HG02588 (cell line): ENCODE measurements at regions not wholly inside any gene's neighbourhood (a gene's known extent, or its start where the extent isn't known, plus 50 kb on each side); places are given as distances from the start of the nearest gene placed in this dataset.
"Not testable (repeated sequence)": the region's sequence is repeated elsewhere in the genome, so short reads cannot be mapped to it uniquely, and the experiment has no call there.

Source experiments
- ATAC-seq: cut with Tn5 transposase; IDR thresholded peaks from one replicate; pipeline ENCODE4 v1.9.1; 2021; ENCODE audit warnings: mild to moderate bottlenecking, moderate library complexity; ENCODE audit not compliant: unreplicated experiment

DNA sequence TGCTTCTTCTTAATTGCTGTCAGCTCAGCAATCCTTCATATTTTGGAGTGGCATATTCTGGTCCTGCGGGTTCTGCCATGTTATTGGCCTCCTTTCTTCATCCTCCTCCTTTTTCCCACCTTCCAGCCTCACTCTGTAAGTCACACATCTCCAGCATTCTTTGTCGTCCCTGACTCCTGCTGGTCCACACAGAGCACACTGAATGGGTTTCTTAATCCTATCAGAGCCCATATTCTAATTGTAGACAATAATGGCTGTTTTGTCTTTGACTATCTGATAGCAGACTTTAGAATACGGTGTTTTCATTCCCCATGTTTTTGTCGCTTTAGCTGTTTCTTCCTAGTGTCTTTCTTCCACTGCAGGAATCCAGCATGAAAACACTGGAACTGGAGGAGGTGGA lies 389.6 kb downstream of the REEP3 start:
- no peak for ATAC-seq

DNA sequence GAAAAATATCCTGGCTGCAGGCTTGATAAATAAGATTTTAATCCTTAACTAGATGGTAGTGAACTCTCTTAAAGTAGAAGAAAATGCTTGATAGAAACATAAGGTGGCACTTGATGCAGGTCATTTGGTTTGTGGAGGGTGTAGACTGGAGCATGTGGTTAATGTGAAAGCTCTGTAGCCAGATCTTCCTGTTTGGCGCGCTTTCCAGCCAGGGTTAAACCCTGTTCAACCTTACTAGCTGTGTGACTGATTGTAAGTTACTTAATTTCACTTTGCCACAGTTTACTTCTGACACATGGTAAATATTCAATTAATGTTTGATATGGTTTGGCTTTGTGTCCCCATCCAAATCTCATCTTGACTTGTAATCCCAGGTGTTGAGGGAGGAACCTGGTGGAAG lies 394.0 kb downstream of the REEP3 start:
- no peak for ATAC-seq

DNA sequence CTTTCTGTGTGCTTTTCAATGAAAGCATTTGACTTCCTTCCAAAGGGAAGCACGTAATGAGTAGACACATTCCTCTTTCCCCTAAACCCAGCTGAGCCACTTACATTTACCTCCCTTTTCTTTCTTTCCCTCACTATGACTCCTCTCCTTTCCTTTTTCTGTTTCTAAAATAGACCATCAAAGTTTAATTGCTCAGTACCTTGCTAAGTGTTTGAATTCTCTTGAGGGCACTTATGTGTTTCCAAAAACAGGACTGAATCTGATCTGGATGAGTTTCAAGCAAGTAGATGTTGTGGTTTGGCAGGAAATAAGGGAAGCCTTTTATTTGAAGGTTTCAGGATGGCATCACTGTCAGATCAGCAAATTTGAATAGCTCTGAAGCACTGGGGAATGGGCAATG lies 396.2 kb downstream of the REEP3 start:
- no peak for ATAC-seq

DNA sequence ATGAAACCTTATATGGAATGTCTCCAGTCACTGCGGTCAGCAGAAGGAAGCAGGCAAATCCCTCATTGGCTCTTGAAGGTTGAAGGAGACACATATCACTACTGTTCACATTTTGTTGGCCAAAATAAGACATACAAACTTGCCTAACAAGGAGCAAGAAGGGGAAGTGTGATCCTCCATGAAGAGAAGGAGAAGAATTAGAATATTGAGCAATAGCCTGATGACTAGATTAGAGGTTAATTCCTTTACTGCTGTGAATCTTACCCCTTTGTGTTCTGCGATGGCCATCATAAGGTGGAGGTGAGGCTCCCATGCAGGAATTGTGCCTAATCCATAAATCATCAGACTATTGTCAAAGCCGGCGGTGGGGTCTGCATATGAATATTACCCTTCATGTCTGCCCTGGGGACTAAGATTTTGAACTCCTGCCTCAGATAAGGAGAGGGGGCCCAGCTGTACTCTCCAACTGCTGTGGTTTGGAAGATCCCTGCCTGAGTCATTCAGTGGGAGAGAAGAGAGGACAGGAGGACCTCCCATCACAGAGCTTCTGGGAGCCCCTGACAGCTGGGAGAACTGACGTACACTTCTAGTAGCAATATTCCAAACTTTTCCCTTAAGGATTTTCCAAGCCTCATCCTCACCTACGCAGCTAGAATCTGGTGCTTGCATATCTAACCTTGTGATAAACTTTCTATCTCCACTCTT lies 398.5 kb downstream of the REEP3 start:
- ATAC-seq: no peak

DNA sequence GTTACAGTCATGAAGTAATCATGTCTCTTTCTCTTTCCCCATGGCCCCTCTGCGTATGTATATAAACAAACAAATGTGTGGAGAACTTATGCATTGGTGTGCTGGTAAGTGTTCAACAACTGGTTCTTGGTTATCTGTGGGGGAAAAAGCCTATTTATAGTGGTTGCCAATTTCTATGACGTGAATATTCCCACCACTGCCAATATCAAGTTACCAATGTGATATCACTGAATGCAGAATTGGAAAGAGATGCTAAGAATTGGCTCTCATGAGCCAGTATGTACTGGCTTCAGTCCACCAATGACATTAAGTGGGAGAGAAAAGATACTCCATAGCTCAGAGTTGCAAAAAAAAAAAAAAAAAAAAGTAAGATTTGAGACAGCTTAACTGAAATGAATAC lies 399.7 kb downstream of the REEP3 start:
- no peak for ATAC-seq

DNA sequence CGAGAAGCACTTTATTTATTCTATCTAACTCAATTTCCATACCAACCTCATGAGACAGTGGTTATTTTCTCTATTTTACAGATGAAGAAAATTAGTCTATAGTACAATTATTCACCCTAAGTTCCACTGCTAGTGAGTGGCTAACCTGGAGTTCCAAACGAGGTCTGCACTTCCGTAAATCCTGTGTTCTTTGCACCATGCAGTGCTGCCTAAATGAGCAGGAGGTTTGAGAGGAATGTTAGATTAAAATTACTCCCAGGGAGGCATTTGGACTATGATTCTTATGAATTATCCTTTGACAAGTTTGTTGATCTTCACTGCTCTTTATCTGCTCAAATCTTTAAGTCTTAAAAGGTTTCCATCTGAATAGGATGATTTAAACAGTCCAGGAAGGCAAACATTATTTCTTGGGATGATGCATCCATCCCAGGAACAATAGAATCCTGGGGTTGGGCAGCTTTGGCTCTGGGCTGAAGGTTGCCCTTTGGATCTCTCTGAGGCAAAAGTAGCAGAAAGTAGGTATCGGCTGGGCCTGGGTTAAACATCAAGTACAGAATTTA lies 400.8 kb downstream of the REEP3 start:
- no peak for ATAC-seq

DNA sequence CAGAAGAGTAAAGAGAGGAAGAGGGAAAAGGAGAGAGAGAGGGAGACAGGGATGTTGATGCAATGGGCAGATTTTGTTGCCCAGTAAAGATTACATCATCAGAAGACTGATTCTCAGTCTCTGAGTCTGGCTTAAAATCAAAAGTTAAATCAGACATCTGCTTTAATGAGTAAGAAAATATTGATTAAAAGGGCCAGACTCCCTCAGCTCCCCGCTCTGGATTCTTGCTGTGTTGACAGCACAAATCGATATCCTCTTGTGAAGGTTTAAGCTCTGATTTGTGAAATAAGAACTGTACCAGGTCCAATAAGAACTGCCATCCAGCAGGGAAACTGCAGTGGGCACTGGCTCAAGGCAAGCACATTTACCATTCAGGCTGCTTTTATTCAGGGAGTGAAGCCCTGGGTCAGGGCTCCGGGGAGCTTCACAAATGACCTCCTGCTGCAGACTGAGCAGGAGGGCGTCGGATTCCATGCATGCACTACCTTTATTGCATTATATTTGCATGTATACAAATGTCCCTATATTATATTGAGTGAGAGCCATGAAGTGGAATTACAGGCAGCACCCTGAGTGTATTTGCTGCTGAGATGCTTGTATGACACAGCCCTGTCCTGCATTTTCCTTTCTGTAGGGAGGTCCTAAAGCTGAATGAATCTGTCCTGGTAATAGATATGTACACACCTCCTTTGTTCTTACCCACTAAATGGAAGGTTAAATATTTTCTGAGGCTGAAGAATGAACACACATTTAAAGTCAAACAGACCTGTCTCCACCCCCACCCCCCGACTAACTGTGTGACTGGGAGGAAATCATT lies 401.5 kb downstream of the REEP3 start:
- no peak for ATAC-seq

DNA sequence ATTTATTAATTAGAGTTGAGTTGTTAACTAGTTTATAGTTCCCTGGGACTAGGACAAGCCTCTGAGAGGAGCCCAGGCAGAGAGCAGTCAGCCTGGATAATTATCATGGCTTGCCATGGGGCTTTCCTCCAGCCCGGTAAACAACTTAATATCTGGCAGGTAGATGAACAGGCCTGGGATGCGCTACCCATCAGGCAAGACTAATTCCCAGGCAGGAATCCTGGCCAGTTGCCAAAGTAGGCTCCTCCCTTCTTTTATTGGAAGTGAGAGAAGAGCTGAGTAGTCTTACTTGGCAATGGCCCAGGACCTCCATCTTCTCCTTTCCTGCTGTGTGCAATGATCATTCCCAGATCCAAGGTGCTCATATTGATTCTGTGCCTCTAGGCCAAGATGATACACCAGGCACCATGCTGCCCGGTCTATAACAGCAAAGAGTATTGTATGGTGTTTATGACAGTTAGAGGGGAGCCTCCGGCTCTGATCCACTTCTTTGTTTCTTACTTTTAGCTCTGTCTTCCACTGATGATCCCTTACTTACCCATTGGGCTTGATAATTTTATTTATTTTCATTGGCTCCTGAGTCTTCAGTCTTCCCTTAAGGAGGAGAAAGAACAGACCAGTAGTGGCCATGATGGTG lies 408.7 kb downstream of the REEP3 start:
- ATAC-seq: no peak

DNA sequence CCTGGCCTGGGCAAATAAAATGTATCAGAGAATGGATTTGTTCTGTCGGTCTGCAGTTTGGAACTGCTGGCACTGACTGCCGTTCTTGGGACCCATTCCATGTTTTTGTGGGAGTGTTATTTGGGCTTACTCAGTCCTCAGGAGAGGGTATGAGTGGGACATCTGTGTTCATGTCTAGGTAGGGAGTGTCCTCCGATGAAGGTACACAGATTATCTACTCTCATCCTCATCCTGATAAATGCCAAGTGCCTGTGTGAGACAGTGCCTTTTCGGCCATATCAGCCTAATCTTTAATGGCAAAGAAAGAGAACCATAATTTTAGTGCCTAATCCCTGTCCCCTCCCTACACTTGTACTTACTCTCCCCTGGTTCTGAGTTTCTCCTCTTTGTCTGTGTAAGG lies 409.4 kb downstream of the REEP3 start:
- ATAC-seq: no peak

DNA sequence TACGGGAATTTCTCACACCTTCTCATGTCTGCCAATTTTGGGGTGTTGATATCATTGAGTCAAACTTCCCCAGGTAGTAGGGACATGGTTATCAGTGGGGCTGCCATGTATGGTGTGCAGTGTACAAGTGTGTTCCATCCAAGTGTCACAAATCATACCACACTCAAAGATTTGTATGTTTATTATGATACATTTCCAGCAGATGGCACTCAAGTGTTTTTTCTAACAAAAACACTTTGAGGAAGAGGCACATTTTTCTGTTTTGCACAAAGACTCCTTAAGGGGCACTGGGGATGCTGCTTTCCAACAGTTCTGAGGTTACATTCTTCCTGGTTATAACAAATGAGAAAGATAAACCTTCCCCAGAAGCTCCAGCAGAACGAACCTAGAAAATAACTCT lies 414.5 kb downstream of the REEP3 start:
- ATAC-seq: no peak

DNA sequence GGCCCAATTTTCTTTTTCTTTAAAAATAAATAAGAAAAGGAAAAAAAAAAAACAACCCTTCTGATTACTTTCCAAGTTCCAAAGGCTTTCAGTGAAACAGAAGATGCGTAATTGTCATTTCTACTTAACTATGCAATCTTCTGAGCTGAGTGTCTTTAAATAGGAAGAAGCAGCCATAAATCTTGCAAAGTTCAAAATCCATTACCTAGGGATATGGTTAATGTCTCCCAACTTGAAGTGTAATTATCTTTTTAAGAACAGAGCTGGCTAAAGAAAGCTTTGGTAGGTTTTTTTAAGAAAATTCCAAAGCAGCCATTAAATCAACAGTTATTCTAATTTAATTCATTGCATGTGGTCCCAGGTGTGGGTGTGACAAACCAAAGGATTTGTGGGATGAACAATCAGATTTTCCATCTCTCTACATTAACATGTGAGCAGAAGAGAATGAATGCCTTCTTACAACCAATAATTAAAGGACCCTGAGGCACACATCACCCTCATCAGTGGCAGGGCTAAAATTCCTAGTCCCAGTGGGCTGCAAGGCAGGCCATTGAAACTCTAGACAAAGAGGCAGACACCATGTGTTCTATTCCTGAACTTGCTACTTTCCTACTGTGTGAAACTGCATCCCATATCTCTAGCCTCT lies 419.2 kb downstream of the REEP3 start:
- ATAC-seq: no peak

DNA sequence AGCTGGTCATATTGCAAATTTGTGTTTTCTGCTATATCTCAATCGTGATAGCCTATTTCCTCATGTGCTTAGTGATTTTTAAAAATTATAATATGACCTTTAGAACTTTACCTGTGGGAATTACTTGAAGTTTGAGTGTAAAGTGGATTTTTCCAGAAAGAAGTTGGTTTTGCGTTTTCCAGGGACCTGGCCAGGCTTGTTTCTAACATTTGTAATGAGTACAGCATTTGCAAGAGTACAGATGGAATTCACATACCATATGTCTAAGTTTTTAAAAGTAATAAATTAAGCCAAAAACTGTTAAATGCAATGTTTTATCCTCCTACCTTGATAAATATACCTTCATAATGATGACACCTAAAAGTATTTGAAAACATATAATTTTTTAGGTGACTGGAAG lies 443.2 kb downstream of the REEP3 start:
- ATAC-seq: no peak

DNA sequence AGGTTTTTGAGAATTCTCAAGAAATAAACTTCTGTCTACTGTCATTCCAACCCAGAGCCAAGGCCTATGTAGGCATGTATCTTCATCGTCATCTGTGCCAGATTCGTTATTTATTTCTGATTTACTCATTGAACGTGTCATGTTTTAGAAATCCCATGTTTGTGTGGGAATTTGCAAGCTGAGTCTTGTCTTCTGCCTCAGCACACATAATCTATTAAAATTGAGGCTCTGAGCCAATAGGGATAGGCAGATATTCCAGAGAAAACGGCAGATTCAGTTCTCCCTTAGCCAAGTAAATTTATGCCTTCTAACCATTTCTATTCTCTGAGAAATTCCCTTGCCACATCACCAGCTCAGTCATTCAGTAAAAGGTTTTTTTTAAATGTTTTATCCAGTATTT lies 444.6 kb downstream of the REEP3 start:
- no peak for ATAC-seq

DNA sequence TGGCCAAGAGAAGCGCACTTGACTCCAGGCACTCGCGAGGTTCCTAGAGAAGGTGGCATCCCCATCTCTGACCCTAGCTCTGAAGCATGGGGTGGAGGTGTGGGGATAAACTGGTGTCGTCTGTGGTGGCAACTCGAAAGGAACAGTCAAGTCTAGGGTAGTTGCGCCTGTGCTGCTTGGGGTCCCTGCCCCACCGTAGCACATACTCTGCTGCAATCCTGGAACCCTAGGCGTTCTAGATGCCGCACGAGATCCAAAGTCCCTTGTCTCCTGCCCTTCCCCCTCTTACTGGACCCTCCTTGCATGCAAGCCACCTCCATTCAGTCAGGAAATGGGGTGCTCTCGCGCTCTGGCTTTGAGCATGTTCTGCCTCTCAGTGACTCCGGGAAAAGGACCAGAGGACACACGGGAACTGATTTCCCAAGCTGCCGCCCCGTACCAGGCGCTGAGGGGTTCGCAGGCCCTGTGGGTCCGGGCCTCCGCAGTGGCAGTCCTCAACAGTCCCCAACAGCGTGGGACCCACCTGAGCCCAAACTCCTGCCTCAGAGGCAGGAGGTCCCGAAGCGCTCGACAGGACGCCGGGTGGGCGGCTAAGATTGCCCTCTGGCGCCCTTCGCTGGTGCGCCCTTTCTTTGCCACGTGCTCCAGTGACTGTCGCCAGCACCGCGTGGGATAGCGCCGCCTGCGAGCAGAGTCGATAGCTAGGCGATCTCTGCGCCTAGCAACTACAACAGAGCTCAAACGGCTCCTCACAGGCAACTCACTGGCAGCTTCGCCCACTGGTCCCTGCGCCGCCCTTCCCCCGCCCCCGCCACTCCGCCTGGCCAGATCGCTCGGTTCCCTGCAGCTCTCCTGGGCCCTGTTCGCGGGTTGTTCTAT lies 452.0 kb downstream of the REEP3 start:
- ATAC-seq: no peak

DNA sequence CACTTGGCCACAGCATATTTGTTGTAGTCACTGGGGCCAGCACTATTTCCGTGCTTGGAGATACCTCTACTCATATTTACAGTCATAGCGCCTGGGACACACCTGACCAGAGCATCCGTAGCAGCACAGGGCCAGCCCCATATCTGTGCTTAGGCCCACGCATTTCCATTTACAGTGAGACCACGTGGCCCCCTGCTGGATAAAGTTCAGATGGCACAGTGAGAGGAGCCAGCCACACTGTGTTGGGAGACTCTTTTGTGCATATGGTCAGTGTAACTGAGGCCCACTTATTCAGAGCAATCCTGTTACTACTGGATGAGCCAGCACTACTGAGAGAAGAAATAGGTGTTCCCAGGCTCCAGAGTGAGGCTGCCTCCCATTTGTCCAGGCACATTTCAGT lies 455.3 kb downstream of the REEP3 start:
- ATAC-seq: peak; percentile 88

DNA sequence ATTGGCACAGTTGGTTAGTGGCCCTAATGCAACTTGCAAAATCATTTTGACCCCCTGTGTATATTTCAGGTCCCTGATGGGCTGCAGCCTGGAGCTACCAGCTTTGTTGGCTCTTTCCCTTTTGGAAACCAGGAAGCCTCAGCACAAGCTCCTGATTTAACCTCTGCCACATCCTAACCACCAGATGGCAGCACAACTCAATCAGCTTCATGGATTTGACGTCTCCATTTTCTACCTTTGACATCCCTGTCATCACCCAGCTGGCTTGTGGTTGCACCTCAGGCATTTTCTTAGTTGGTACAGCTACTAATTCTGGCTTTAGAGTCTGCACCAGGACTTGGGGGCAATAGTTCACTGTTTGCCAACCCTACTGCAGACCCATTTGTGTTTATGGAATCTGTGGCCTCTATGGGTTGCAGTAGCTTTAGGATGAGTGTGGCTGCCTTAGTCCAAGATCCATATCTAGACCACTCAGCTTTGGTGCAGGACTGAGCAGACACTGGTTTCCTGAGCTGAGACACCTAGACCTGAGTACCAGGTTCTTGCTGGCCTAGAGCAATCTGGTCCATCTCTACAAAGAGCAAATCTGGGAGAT lies 456.2 kb downstream of the REEP3 start:
- peak; percentile 42 for ATAC-seq

DNA sequence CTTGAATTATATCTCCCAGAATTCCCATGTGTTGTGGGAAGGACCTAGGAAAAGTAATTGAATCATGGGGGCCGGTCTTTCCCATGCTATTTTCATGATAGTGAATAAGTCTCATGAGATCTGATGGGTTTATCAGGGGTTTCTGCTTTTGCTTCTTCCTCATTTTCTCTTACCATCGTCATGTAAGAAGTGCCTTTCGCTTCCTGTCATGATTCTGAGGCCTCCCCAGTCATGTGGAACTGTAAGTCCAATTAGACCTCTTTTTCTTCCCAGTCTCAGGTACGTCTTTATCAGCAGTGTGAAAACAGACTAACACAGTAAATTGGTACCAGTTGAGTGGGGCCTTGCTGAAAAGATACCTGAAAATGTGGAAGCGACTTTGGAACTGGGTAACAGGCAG lies 459.7 kb downstream of the REEP3 start:
- not testable (repeated sequence) for ATAC-seq

DNA sequence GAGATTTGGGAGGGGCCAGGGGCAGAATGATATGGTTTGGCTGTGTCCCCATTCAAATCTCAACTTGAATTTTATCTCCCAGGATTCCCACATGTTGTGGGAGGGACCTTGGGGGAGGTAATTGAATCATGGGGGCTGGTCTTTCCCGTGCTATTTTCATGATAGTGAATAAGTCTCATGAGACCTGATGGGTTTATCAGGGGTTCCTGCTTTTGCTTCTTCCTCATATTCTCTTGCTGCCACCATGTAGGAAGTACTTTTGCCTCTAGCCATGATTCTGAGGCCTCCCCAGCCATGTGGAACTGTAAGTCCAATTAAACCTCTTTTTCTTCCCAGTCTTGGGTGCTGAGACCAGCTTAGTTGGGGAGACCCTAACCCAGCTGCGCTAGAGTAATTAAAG lies 462.9 kb downstream of the REEP3 start:
- not testable (repeated sequence) for ATAC-seq

DNA sequence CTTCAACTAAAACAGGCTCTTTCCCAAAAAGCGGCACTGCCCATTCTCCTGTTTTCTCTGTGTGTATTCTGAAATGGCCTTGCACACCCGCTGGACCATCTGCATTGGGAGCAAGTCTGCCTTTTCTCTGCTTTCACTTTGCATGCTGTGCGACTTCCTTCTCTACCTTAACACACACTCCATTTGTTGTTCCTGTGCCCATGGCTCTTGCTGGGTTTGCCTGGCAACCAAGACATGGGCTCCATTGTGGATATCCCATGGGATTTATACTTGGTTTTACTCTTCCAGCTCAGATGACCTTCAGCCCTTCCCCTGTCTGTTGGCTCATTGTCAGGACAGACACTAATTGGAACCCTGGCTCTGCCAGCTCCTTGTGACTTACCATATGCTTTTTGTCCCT lies 465.3 kb downstream of the REEP3 start:
- no peak for ATAC-seq

DNA sequence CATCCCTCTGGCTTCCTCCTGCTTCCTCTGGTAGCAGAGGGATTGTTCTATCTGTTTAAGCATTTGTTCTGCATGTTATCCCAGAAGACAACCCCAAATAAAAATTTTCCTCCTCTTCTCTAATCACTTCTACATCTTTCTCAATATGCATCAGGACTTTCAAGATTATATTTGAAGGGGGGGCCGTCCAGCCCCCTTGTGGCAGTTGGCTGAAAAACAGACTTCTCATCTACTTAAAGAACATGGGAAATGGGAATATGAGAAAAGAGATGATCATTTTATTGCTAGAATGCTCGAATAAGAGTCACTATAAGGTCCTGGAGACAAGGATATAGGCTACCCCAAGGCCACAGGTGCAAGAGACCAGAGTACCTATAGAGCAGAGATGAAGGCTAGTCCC lies 466.0 kb downstream of the REEP3 start:
- ATAC-seq: no peak
